ENCODE measurements at regions not wholly inside any gene's neighbourhood (a gene's known extent, or its start where the extent isn't known, plus 50 kb on each side); places are given as distances from the start of the nearest gene placed in this dataset.

GRCh38 chr4:63528256-63528991 lies 880.8 kb downstream of the TECRL start:
- Mint-ChIP-seq H3K27ac (no peak overlapping the region), H3K9me3 (no peaks in the 10 kb centered on the region), H3K36me3 (no peaks in the 10 kb centered on the region)
- ATAC-seq (no peak), DNase-seq (ENCODE audit: low spot score in 2 of 2) (no peak)

- peaks cover 6 to 7% of the 10 kb centered on the region in 2 donors for H3K9me3 Mint-ChIP-seq
- ATAC-seq (no peak), DNase-seq (ENCODE audit: low spot score in 2 of 2) (no peak)
- H3K36me3 Mint-ChIP-seq, result peaks cover 0 to 5% of the 10 kb centered on the region in 2 donors
- H3K27ac Mint-ChIP-seq, result no peak overlapping the region
Measured at GRCh38 chr4:63526251-63526650, 883.0 kb downstream of the TECRL start.

GRCh38 chr4:63524764-63525163 lies 884.5 kb downstream of the TECRL start:
- H3K9me3 Mint-ChIP-seq, result peaks cover 6 to 11% of the 10 kb centered on the region in 2 donors

GRCh38 chr4:63505714-63506460 lies 903.4 kb downstream of the TECRL start:
- peaks cover 0 to 13% of the 10 kb centered on the region in 2 donors for H3K36me3 Mint-ChIP-seq
- ATAC-seq, result no peak
- peaks cover 25 to 31% of the 10 kb centered on the region in 2 donors for H3K9me3 Mint-ChIP-seq
- no peak overlapping the region for H3K27ac Mint-ChIP-seq
- no peak for DNase-seq (ENCODE audit: low spot score in 2 of 2)

More at GRCh38 chr4:63524764-63525163, 884.5 kb downstream of the TECRL start:
- DNase-seq (ENCODE audit: low spot score in 2 of 2), result no peak
- ATAC-seq, result no peak
- Mint-ChIP-seq H3K27ac (no peak overlapping the region), H3K36me3 (peaks cover 0 to 5% of the 10 kb centered on the region in 2 donors)

GRCh38 chr4:63493265-63493664 lies 916.0 kb downstream of the TECRL start:
- Mint-ChIP-seq H3K27ac (no peak overlapping the region), H3K9me3 (peaks cover 9 to 22% of the 10 kb centered on the region in 2 donors), H3K36me3 (peaks cover 0 to 6% of the 10 kb centered on the region in 2 donors)
- DNase-seq (ENCODE audit: low spot score in 2 of 2) (no peak), ATAC-seq (no peak)

GRCh38 chr4:63492515-63492914 lies 916.7 kb downstream of the TECRL start:
- Mint-ChIP-seq H3K27ac (no peak overlapping the region), H3K36me3 (no peaks in the 10 kb centered on the region), H3K9me3 (peaks cover 3 to 18% of the 10 kb centered on the region in 2 donors)
- DNase-seq (ENCODE audit: low spot score in 2 of 2) (no peak), ATAC-seq (no peak)

GRCh38 chr4:63464393-63464792 lies 944.9 kb downstream of the TECRL start:
- no peak for ATAC-seq
- DNase-seq (ENCODE audit: low spot score in 2 of 2), result no peak
- peaks cover 15 to 24% of the 10 kb centered on the region in 2 donors for H3K9me3 Mint-ChIP-seq
- H3K27ac Mint-ChIP-seq, result no peak overlapping the region
- no peaks in the 10 kb centered on the region for H3K36me3 Mint-ChIP-seq

- Mint-ChIP-seq H3K27ac (no peak overlapping the region), H3K36me3 (no peaks in the 10 kb centered on the region), H3K9me3 (peaks cover 11 to 23% of the 10 kb centered on the region in 2 donors)
- DNase-seq (ENCODE audit: low spot score in 2 of 2) (no peak), ATAC-seq (no peak)
Measured at GRCh38 chr4:63460075-63460474, 949.2 kb downstream of the TECRL start.

DNA sequence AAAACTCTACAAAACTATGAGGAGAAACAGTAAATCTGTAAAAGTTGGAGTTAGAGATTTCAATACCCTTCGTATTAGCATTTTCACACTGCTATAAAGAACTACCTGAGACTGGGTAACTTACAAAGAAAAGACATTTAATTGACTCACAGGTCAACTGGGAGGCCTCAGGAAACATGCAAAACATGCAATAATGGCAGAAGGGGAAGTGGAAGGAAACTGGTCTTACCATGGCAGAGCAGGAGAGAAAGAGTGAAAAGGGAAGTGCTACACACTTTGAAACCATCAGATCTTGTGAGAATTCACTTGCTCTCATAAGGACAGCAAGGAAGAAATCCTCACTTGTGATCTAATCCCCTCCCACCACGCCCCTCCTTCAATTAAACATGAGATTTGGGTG lies 949.9 kb downstream of the TECRL start:
- no peaks in the 10 kb centered on the region for H3K36me3 Mint-ChIP-seq

DNA sequence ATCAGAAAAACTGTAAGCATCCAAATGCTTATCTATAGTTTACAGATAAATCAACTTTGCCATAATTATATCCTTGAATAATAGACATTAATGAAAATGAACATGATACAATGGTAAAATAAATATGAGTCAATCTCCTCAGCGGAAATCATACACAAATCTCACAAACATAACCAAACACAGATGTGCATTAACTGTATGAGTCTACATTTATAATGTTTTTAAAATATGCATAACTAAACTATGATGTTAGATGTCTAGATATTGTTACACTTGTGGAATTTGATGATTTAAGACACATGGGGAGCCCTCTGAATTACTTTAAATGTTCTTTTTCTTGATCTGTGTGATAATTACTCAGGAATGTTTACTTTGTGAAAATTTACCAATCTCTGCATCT lies 951.2 kb downstream of the TECRL start:
- H3K9me3 Mint-ChIP-seq, result peaks cover 11 to 14% of the 10 kb centered on the region in 2 donors
- no peaks in the 10 kb centered on the region for H3K36me3 Mint-ChIP-seq
- DNase-seq (ENCODE audit: low spot score in 2 of 2), result no peak
- H3K27ac Mint-ChIP-seq, result no peak overlapping the region
- no peak for ATAC-seq

More for the DNA sequence above, 949.9 kb downstream of the TECRL start:
- DNase-seq (ENCODE audit: low spot score in 2 of 2), result no peak
- Mint-ChIP-seq H3K9me3 (peaks cover 11 to 17% of the 10 kb centered on the region in 2 donors), H3K27ac (no peak overlapping the region)
- no peak for ATAC-seq

DNA sequence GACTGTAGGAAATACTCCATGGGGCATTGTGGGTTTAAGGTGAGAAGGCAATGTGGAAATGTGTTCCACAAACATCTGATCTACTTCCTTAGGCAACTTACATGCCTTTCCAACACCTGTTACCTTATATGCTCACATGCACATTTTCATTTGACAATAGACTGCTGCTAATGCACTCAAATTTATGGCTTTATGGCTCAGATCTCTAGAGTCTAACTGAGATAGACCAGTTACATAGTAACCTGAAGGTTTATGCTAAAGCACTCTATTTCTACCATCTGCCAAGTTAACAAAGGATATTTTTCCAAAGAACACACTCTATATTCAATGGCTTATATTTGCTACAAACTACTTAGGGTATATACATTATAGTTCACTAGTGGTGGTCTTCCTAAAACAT lies 969.0 kb downstream of the TECRL start:
- H3K9me3 Mint-ChIP-seq, result peaks cover 18 to 27% of the 10 kb centered on the region in 2 donors
- no peak for DNase-seq (ENCODE audit: low spot score in 2 of 2)
- H3K36me3 Mint-ChIP-seq, result peaks cover 0 to 7% of the 10 kb centered on the region in 2 donors
- no peak for ATAC-seq
- no peak overlapping the region for H3K27ac Mint-ChIP-seq

DNA sequence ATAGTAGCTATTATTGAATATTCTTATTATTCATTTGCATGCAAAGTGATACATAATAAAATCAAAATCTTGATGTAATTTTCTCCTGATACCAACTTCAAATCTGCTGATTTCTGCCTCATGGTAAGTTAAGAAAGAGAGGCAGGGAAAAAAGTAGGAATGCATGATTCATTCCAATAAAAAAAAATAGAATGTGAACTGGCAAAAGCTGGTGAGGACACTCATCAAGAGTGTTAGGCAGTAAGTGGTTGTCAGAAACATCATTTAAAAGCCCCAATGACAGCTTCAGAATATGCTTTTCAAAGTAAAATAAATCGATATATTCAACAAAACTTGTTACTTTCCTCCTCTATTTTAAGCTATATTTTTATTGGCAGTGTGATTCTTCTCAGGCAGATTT lies 979.1 kb downstream of the TECRL start:
- Mint-ChIP-seq H3K9me3 (peaks cover 14 to 20% of the 10 kb centered on the region in 2 donors), H3K36me3 (peaks cover 0 to 6% of the 10 kb centered on the region in 2 donors), H3K27ac (no peak overlapping the region)
- DNase-seq (ENCODE audit: low spot score in 2 of 2) (no peak), ATAC-seq (no peak)

DNA sequence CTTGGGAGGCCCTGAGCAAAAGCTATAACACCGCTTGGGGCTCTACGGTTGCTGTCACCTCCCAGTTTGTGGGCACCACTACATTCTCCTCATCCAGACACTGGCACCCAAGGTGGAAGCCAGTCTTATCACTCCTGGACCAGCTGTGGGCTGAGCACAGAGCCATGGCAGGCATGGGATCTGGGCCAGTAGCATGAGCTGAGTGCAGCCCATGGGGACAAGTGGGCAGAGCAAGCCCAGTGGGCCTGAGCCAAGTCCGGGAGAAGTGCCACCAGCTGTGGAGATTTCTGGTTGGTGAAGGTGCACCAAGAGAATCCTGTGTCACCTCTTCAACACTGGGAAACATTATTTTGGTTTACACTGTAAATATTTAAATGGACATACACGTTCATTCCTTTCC lies 1013.0 kb downstream of the TECRL start:
- H3K27ac Mint-ChIP-seq, result no peak overlapping the region
- peaks cover 0 to 4% of the 10 kb centered on the region in 2 donors for H3K9me3 Mint-ChIP-seq
- ATAC-seq (no peak), DNase-seq (ENCODE audit: low spot score in 2 of 2) (no peak)
- no peaks in the 10 kb centered on the region for H3K36me3 Mint-ChIP-seq

DNA sequence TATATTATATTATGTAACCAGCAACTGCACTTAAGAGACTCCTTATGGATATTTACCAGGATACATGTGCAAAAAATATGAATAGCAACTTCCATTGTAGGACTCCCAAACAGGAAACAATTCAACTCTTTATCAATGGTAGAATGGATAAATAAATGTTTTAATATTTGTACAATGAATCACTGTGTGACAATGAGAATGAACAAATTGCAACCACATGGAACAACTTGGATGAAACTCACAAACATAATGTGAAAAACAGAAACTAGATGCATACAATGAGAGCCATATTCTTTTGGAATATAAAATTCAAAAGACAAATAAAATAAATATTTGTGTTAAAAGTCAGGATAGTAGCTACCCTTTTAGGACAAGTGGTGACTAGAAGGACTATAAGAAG lies 1015.7 kb downstream of the TECRL start:
- H3K9me3 Mint-ChIP-seq, result no peaks in the 10 kb centered on the region
- ATAC-seq, result no peak
- H3K27ac Mint-ChIP-seq, result no peak overlapping the region

DNA sequence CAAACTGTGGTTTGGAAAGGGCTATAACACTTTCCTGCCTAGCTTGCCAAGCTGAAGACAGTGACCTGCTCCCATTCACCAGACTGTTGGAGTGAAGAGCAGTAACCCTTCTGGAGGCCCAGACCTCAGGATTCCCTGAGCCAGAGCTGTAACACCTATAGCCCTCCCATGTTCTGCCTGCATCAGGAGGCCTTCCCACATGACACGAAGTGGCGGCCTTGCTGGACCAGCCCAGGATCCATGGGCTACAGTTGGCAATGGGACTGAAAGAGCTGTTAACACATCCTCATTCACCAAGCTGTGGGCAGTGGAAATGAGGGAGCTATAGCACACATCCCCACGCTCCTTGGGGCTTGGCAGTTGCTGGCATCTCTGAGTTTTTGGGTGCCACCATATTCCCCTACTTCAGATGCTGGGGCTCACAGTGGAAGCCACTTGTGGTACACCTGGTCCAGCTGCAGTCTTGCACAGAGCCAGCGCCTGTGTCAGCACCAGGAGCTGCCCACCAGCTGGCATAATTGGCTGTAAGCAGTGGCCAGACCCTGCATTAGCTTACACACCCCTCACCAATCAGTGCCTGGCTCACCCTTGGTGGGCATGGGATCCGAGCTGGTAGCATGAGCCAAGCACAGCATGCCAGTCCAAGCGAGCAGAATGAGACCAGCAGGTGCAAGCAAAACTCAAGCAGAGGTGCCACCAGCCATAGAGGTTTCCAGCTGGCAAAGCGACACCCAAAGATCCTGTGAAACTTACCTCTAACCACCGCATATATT lies 1029.3 kb downstream of the TECRL start:
- ATAC-seq (no peak), DNase-seq (ENCODE audit: low spot score in 2 of 2) (no peak)
- peaks cover 5 to 6% of the 10 kb centered on the region in 2 donors for H3K36me3 Mint-ChIP-seq
- no peak overlapping the region for H3K27ac Mint-ChIP-seq
- H3K9me3 Mint-ChIP-seq, result peaks cover 10 to 11% of the 10 kb centered on the region in 2 donors

More for the DNA sequence above, 1015.7 kb downstream of the TECRL start:
- H3K36me3 Mint-ChIP-seq, result no peaks in the 10 kb centered on the region
- DNase-seq (ENCODE audit: low spot score in 2 of 2), result no peak

- Mint-ChIP-seq H3K9me3 (peaks cover 14 to 18% of the 10 kb centered on the region in 2 donors), H3K27ac (no peak overlapping the region), H3K36me3 (no peaks in the 10 kb centered on the region)
- DNase-seq (ENCODE audit: low spot score in 2 of 2) (no peak), ATAC-seq (no peak)
Measured at GRCh38 chr4:63371001-63371400, 1038.2 kb downstream of the TECRL start.

DNA sequence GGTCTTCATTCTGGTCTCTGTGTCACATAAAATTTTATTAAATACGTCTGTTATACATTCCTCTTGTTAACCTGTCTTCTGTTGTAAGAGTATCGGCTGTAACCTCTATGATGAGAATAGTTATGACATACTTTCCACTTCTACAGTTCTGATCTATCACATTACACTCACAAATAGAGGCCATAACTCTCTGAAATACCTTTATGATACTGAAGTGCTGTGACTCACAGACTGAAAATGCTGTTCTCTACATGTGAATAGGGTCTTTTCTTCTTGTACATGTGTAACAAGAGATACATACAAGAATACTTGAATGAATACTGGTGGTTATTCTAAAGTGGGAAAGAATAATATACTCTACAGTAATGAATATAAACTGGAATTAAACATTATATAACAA lies 1047.6 kb downstream of the TECRL start:
- ATAC-seq, result no peak
- Mint-ChIP-seq H3K27ac (no peak overlapping the region), H3K9me3 (peaks cover 9 to 21% of the 10 kb centered on the region in 2 donors), H3K36me3 (no peaks in the 10 kb centered on the region)
- DNase-seq (ENCODE audit: low spot score in 2 of 2), result no peak

Data from activated naive CD4-positive, alpha-beta T cell treated with anti-CD3 and anti-CD28 coated beads, Interleukin-2, amount 50 U/mL, for 72 hours (primary cell).